ENCODE measurements at regions not wholly inside any gene's neighbourhood (a gene's known extent, or its start where the extent isn't known, plus 50 kb on each side); places are given as distances from the start of the nearest gene placed in this dataset.

DNA sequence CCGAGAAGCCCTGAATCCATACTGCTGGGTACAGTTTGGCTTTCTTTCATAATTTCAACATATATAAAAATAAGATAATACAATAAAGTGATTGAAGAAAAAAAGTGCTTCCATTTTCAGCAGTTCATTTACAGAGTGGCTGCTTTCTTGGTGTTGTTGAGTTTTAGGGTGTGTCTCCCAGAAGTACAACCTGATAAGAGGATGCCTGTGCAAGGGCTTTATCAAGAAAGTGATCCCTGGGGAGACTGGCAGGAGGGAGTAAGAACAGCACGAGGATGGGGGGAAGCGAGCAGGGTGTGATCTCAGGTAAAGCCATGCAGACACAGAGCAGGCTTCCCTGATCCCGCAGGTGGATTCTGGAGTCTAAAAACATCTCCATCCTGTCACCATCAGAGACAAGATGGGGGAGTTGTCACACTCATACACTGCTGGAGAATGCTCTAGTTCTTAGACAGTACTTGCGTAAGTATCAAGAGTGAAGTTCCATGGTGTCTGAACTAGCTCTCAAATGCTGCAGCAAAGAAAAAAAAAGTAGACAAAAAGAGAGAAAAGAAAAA is 395.9 kb downstream of the CDH26 start:
- H3K27ac ChIP-seq (ENCODE audit: extremely low read depth, low read depth, low read length), result no peak overlapping the region
- no peak overlapping the region for H3K4me3 ChIP-seq (ENCODE audit: low read depth, low read length)
- H3K9me3 ChIP-seq (ENCODE audit: control insufficient read depth, insufficient read depth, low read depth, low read length), result no peaks in the 10 kb centered on the region
- no peaks in the 10 kb centered on the region for H3K36me3 ChIP-seq (ENCODE audit: control insufficient read depth in 2 of 2, insufficient read depth in 1 of 2, low read length in 2 of 2)
- ChIA-PET CTCF (no interaction called here), POLR2A (no interaction called here)
- H3K4me1 ChIP-seq (ENCODE audit: control insufficient read depth, insufficient read depth, low read length), result no peaks in the 10 kb centered on the region
- TF ChIP-seq PATZ1 (tag by site-specific recombination; IDR thresholded peaks at IDR 0.05) (no peak), EGR2 (tag by site-specific recombination; IDR thresholded peaks at IDR 0.05; ENCODE audit: low read depth) (no peak), ZNF664 (tag by site-specific recombination; IDR thresholded peaks at IDR 0.05) (no peak), ZNF248 (tag by site-specific recombination; IDR thresholded peaks at IDR 0.05) (no peak), ZNF211 (tag by site-specific recombination; IDR thresholded peaks at IDR 0.05; ENCODE audit: low read depth) (no peak), PRDM1 (tag by site-specific recombination; IDR thresholded peaks at IDR 0.05) (no peak), SALL2 (tag by site-specific recombination; IDR thresholded peaks at IDR 0.05; ENCODE audit: borderline replicate concordance) (no peak), TRIM28 (IDR thresholded peaks at IDR 0.05; ENCODE audit: borderline replicate concordance, low read length) (no peak), KLF10 (tag by site-specific recombination; IDR thresholded peaks at IDR 0.05) (no peak)

DNA sequence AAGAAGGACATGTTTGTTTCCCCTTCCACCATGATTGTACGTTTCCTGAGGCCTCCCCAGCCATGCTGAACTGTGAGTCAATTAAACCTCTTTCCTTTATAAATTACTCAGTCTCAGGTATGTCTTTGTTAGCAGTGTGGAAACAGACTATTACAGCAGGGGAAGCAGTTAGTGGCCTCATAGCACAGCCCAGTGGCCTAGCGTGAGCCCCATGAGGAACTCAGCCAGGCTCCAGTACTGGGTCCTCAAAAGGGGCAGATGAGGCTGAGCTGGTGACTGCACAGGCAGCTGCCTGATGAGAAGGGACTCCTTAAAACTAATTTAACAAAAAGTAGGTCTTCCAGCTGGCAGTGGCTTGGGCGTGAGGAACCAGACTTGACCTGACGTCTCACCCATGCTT is 399.9 kb downstream of the CDH26 start:
- ChIA-PET POLR2A (no interaction called here), CTCF (no interaction called here)
- no peak overlapping the region for H3K27ac ChIP-seq (ENCODE audit: extremely low read depth, low read depth, low read length)
- H3K36me3 ChIP-seq (ENCODE audit: control insufficient read depth in 2 of 2, insufficient read depth in 1 of 2, low read length in 2 of 2), result no peaks in the 10 kb centered on the region
- H3K4me1 ChIP-seq (ENCODE audit: control insufficient read depth, insufficient read depth, low read length), result no peaks in the 10 kb centered on the region
- H3K9me3 ChIP-seq (ENCODE audit: control insufficient read depth, insufficient read depth, low read depth, low read length), result no peaks in the 10 kb centered on the region
- TF ChIP-seq MEIS1 (CRISPR knock-in tag; IDR thresholded peaks at IDR 0.05; ENCODE audit: borderline replicate concordance), result no peak
- no peak overlapping the region for H3K4me3 ChIP-seq (ENCODE audit: low read depth, low read length)

- ChIA-PET POLR2A (no interaction called here), CTCF (interaction anchor here (1.0 kb wide), 1 partner anchor 11 kb away, joined by 3 read pairs; no protein-coding TSS in a partner anchor)
- Histone ChIP-seq H3K36me3 (ENCODE audit: control insufficient read depth in 2 of 2, insufficient read depth in 1 of 2, low read length in 2 of 2) (no peaks in the 10 kb centered on the region), H3K4me3 (ENCODE audit: low read depth, low read length) (no peak overlapping the region), H3K9me3 (ENCODE audit: control insufficient read depth, insufficient read depth, low read depth, low read length) (no peaks in the 10 kb centered on the region), H3K27ac (ENCODE audit: extremely low read depth, low read depth, low read length) (no peak overlapping the region), H3K4me1 (ENCODE audit: control insufficient read depth, insufficient read depth, low read length) (no peaks in the 10 kb centered on the region)
- TF ChIP-seq ZNF335 (tag by site-specific recombination; conservative IDR thresholded peaks at IDR 0.05), result no peak
- no peak for TF ChIP-seq GLIS1 (tag by site-specific recombination; IDR thresholded peaks at IDR 0.05)
- no peak for TF ChIP-seq PBX3 (CRISPR knock-in tag; IDR thresholded peaks at IDR 0.05)
- no peak for TF ChIP-seq TCF7L2 (IDR thresholded peaks at IDR 0.05; ENCODE audit: borderline replicate concordance, low read depth, low read length)
- TF ChIP-seq ZNF561 (tag by site-specific recombination; IDR thresholded peaks at IDR 0.05; ENCODE audit: borderline replicate concordance), result no peak
- no peak for TF ChIP-seq ZNF221 (tag by site-specific recombination; IDR thresholded peaks at IDR 0.05; ENCODE audit: borderline replicate concordance)
- TF ChIP-seq ZNF501 (tag by site-specific recombination; IDR thresholded peaks at IDR 0.05), result no peak
- no peak for TF ChIP-seq ZNF311 (tag by site-specific recombination; IDR thresholded peaks at IDR 0.05; ENCODE audit: borderline replicate concordance)
- no peak for TF ChIP-seq ZNF600 (tag by site-specific recombination; IDR thresholded peaks at IDR 0.05)
- TF ChIP-seq, protein P1, sequence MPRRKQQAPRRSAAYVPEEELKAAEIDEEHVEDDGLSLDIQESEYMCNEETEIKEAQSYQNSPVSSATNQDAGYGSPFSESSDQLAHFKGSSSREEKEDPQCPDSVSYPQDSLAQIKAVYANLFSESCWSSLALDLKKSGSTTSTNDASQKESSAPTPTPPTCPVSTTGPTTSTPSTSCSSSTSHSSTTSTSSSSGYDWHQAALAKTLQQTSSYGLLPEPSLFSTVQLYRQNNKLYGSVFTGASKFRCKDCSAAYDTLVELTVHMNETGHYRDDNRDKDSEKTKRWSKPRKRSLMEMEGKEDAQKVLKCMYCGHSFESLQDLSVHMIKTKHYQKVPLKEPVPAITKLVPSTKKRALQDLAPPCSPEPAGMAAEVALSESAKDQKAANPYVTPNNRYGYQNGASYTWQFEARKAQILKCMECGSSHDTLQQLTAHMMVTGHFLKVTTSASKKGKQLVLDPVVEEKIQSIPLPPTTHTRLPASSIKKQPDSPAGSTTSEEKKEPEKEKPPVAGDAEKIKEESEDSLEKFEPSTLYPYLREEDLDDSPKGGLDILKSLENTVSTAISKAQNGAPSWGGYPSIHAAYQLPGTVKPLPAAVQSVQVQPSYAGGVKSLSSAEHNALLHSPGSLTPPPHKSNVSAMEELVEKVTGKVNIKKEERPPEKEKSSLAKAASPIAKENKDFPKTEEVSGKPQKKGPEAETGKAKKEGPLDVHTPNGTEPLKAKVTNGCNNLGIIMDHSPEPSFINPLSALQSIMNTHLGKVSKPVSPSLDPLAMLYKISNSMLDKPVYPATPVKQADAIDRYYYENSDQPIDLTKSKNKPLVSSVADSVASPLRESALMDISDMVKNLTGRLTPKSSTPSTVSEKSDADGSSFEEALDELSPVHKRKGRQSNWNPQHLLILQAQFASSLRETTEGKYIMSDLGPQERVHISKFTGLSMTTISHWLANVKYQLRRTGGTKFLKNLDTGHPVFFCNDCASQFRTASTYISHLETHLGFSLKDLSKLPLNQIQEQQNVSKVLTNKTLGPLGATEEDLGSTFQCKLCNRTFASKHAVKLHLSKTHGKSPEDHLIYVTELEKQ (tag by site-specific recombination; IDR thresholded peaks at IDR 0.05; ENCODE audit: borderline replicate concordance), result no peak
- TF ChIP-seq ZNF830 (tag by site-specific recombination; IDR thresholded peaks at IDR 0.05; ENCODE audit: low read depth), result no peak
- TF ChIP-seq, protein P2, sequence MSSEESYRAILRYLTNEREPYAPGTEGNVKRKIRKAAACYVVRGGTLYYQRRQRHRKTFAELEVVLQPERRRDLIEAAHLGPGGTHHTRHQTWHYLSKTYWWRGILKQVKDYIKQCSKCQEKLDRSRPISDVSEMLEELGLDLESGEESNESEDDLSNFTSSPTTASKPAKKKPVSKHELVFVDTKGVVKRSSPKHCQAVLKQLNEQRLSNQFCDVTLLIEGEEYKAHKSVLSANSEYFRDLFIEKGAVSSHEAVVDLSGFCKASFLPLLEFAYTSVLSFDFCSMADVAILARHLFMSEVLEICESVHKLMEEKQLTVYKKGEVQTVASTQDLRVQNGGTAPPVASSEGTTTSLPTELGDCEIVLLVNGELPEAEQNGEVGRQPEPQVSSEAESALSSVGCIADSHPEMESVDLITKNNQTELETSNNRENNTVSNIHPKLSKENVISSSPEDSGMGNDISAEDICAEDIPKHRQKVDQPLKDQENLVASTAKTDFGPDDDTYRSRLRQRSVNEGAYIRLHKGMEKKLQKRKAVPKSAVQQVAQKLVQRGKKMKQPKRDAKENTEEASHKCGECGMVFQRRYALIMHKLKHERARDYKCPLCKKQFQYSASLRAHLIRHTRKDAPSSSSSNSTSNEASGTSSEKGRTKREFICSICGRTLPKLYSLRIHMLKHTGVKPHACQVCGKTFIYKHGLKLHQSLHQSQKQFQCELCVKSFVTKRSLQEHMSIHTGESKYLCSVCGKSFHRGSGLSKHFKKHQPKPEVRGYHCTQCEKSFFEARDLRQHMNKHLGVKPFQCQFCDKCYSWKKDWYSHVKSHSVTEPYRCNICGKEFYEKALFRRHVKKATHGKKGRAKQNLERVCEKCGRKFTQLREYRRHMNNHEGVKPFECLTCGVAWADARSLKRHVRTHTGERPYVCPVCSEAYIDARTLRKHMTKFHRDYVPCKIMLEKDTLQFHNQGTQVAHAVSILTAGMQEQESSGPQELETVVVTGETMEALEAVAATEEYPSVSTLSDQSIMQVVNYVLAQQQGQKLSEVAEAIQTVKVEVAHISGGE (tag by site-specific recombination; conservative IDR thresholded peaks at IDR 0.05; ENCODE audit: low read depth), result no peak
- no peak for TF ChIP-seq ZBTB7A (tag by site-specific recombination; IDR thresholded peaks at IDR 0.05; ENCODE audit: low read depth)
These were observed 400.8 kb downstream of the CDH26 start for GRCh38 chr20:60359010-60359409.

Measured in HEK293 (cell line).